Neuronal stem cell (in vitro differentiated cells): ENCODE measurements at regions not wholly inside any gene's neighbourhood (a gene's known extent, or its start where the extent isn't known, plus 50 kb on each side); places are given as distances from the start of the nearest gene placed in this dataset.

Source experiments
- DNase-seq: peaks from one replicate; pipeline ENCODE4 v3.0.0-alpha.2; 2013; ENCODE audit warnings: low spot score
- H2AFZ ChIP-seq: one replicate; pipeline ENCODE4 v1.6.1; 2013; ENCODE audit warnings: mild to moderate bottlenecking, low read length, inconsistent platforms
- H2AK5ac ChIP-seq: 2 replicates; pipeline ENCODE4 v1.6.1; 2013; ENCODE audit warnings: low read depth, mild to moderate bottlenecking, inconsistent platforms, low read length, moderate library complexity, mixed read lengths
- H2BK120ac ChIP-seq: 2 replicates; pipeline ENCODE4 v1.6.1; 2013; ENCODE audit warnings: low read depth, mild to moderate bottlenecking, inconsistent platforms, low read length, moderate library complexity, mixed read lengths
- H2BK12ac ChIP-seq: one replicate; pipeline ENCODE4 v1.6.1; 2013; ENCODE audit warnings: low read length, inconsistent platforms
- H2BK15ac ChIP-seq: 2 replicates; pipeline ENCODE4 v1.6.1; 2013; ENCODE audit warnings: mild to moderate bottlenecking, low read length, inconsistent platforms, mixed read lengths
- H2BK5ac ChIP-seq: one replicate; pipeline ENCODE4 v1.6.1; 2013; ENCODE audit warnings: inconsistent platforms, mild to moderate bottlenecking, low read length, moderate library complexity
- H3K14ac ChIP-seq: one replicate; pipeline ENCODE4 v1.6.1; 2013; ENCODE audit warnings: low read length, inconsistent platforms
- H3K18ac ChIP-seq: 2 replicates; pipeline ENCODE4 v1.6.1; 2013; ENCODE audit warnings: low read length, inconsistent platforms
- H3K23ac ChIP-seq: 2 replicates; pipeline ENCODE4 v1.6.1; 2013; ENCODE audit warnings: low read depth, mild to moderate bottlenecking, mixed read lengths, low read length, inconsistent platforms; ENCODE audit not compliant: poor library complexity
- H3K27ac ChIP-seq: replicated peaks from 3 replicates; pipeline ENCODE4 v1.5.1; 2013; ENCODE audit warnings: low read length, inconsistent platforms
- H3K27me3 ChIP-seq, 3 experiments: 2 replicates each; pipeline ENCODE4 v1.6.1; 2013; ENCODE audit warnings: low read length in 3 of 3, mild to moderate bottlenecking in 2 of 3, inconsistent platforms in 1 of 3, low read depth in 1 of 3, mixed read lengths in 1 of 3, moderate library complexity in 1 of 3; ENCODE audit not compliant: control insufficient read depth in 3 of 3, insufficient read depth in 3 of 3
- H3K36me3 ChIP-seq, 2 donors: replicated peaks in 1 of 2; 2 replicates each; pipeline ENCODE4 v1.6.1; 2013; ENCODE audit warnings: low read length in 2 of 2; ENCODE audit not compliant: control insufficient read depth in 2 of 2, insufficient read depth in 2 of 2
- H3K4ac ChIP-seq: 2 replicates; pipeline ENCODE4 v1.6.1; 2013; ENCODE audit warnings: inconsistent platforms, mild to moderate bottlenecking, low read length, moderate library complexity
- H3K4me1 ChIP-seq, 2 donors: 1 replicate in 1 of 2; 2 replicates in 1 of 2; pipeline ENCODE4 v1.6.1; 2013; ENCODE audit warnings: low read length in 2 of 2, low read depth in 1 of 2; ENCODE audit not compliant: control insufficient read depth in 2 of 2, insufficient read depth in 1 of 2
- H3K4me2 ChIP-seq: one replicate; pipeline ENCODE4 v1.6.1; 2013; ENCODE audit warnings: mild to moderate bottlenecking, low read length, inconsistent platforms; ENCODE audit not compliant: insufficient read depth, poor library complexity, severe bottlenecking
- H3K4me3 ChIP-seq, 2 donors: 2 replicates each; pipeline ENCODE4 v1.5.1; 2013; ENCODE audit warnings: low read length in 2 of 2, mild to moderate bottlenecking in 2 of 2, inconsistent platforms in 1 of 2, moderate library complexity in 1 of 2
- H3K79me1 ChIP-seq: one replicate; pipeline ENCODE4 v1.6.1; 2013; ENCODE audit warnings: low read depth, mild to moderate bottlenecking, inconsistent platforms, low read length, moderate library complexity
- H3K9ac ChIP-seq: one replicate; pipeline ENCODE4 v1.6.1; 2013; ENCODE audit warnings: mild to moderate bottlenecking, low read depth, low read length, inconsistent platforms; ENCODE audit not compliant: poor library complexity
- H3K9me3 ChIP-seq, 2 donors: replicated peaks in 1 of 2; 2 replicates each; pipeline versions ENCODE3 to v1.6.1; 2013; ENCODE audit warnings: low read length in 2 of 2, mild to moderate bottlenecking in 2 of 2, inconsistent platforms in 1 of 2, low read depth in 1 of 2, mixed read lengths in 1 of 2, moderate library complexity in 1 of 2; ENCODE audit not compliant: control insufficient read depth in 2 of 2, insufficient read depth in 1 of 2
- H4K8ac ChIP-seq: one replicate; pipeline ENCODE4 v1.6.1; 2013; ENCODE audit warnings: low read depth, mild to moderate bottlenecking, inconsistent platforms, low read length, moderate library complexity
- H4K91ac ChIP-seq: one replicate; pipeline ENCODE4 v1.6.1; 2013; ENCODE audit warnings: low read length, low read depth, mild to moderate bottlenecking, inconsistent platforms; ENCODE audit not compliant: poor library complexity
- WGBS, 2 donors: extraction: QIAGEN DNeasy Blood & Tissue Kit; methylation state at CpG; one replicate each; pipeline ENCODE4 v1.1.7; 2013; ENCODE audit warnings: missing lambda C conversion rate in 2 of 2, mixed read lengths in 1 of 2; ENCODE audit not compliant: insufficient read length in 2 of 2, insufficient replicate concordance in 1 of 2; ENCODE audit errors: extremely low coverage in 2 of 2; 5-methylcytosine and 5-hydroxymethylcytosine counted together

GRCh38 chr4:112842513-112842912 lies 205.6 kb downstream of the LARP7 start:
- no peak overlapping the region for H3K9ac ChIP-seq
- no peaks in the 10 kb centered on the region for H3K4me1 ChIP-seq
- H3K79me1 ChIP-seq = no peaks in the 10 kb centered on the region
- H2AFZ ChIP-seq = no peak overlapping the region
- no peak overlapping the region for H2AK5ac ChIP-seq
- no peak overlapping the region for H2BK15ac ChIP-seq
- no peak overlapping the region for H3K18ac ChIP-seq
- no peak overlapping the region for H3K4ac ChIP-seq
- peaks cover 0 to 2% of the 10 kb centered on the region in 2 donors for H3K9me3 ChIP-seq
- DNase-seq = no peak
- peaks cover 0 to 2% of the 10 kb centered on the region in 2 donors for H3K36me3 ChIP-seq
- no peak overlapping the region for H2BK120ac ChIP-seq
- no peak overlapping the region for H2BK5ac ChIP-seq
- H3K27me3 ChIP-seq = no peaks in the 10 kb centered on the region
- no peak overlapping the region for H3K23ac ChIP-seq
- no peak overlapping the region for H3K4me2 ChIP-seq
- no peak overlapping the region for H3K27ac ChIP-seq
- no peak overlapping the region for H4K8ac ChIP-seq
- no peak overlapping the region for H4K91ac ChIP-seq
- H3K4me3 ChIP-seq = no peak overlapping the region
- H3K14ac ChIP-seq = no peak overlapping the region
- WGBS, 2 donors = no CpG with 5 or more reads among the region's 10 CpGs
- H2BK12ac ChIP-seq = no peak overlapping the region

- Histone ChIP-seq H3K27me3 (no peaks in the 10 kb centered on the region), H3K27ac (no peak overlapping the region), H3K4me3 (no peak overlapping the region), H3K18ac (no peak overlapping the region), H3K9ac (no peak overlapping the region), H3K79me1 (no peaks in the 10 kb centered on the region), H3K9me3 (no peaks in the 10 kb centered on the region), H2AFZ (no peak overlapping the region), H3K14ac (no peak overlapping the region), H4K8ac (no peak overlapping the region), H3K36me3 (peaks cover 0 to 2% of the 10 kb centered on the region in 2 donors), H2BK15ac (no peak overlapping the region), H2BK12ac (no peak overlapping the region), H3K4me1 (no peaks in the 10 kb centered on the region), H3K4ac (no peak overlapping the region), H2AK5ac (no peak overlapping the region), H3K23ac (no peak overlapping the region), H4K91ac (no peak overlapping the region), H2BK120ac (no peak overlapping the region), H3K4me2 (no peak overlapping the region), H2BK5ac (no peak overlapping the region)
- DNase-seq = no peak
- WGBS, 2 donors = no CpG with 5 or more reads among the region's 3 CpGs
Observed at GRCh38 chr4:112845386-112845785, 204.1 kb upstream of the ANK2 start.

GRCh38 chr4:112847045-112847444 lies 202.4 kb upstream of the ANK2 start:
- Histone ChIP-seq H3K4ac (no peak overlapping the region), H3K9ac (no peak overlapping the region), H3K14ac (no peak overlapping the region), H3K18ac (no peak overlapping the region), H2AFZ (no peak overlapping the region), H2BK120ac (no peak overlapping the region), H2BK12ac (no peak overlapping the region), H3K23ac (no peak overlapping the region), H3K27me3 (no peaks in the 10 kb centered on the region), H2BK15ac (no peak overlapping the region), H2BK5ac (no peak overlapping the region), H3K27ac (no peak overlapping the region), H2AK5ac (no peak overlapping the region), H3K79me1 (no peaks in the 10 kb centered on the region), H3K4me2 (no peak overlapping the region), H3K9me3 (no peaks in the 10 kb centered on the region), H4K91ac (no peak overlapping the region), H3K36me3 (peaks cover 0 to 2% of the 10 kb centered on the region in 2 donors), H3K4me3 (no peak overlapping the region), H4K8ac (no peak overlapping the region), H3K4me1 (no peaks in the 10 kb centered on the region)
- no peak for DNase-seq
- no CpG with 5 or more reads among the region's 4 CpGs for WGBS, 2 donors

GRCh38 chr4:112847781-112848180 lies 201.7 kb upstream of the ANK2 start:
- DNase-seq = no peak
- Histone ChIP-seq H2BK15ac (no peak overlapping the region), H3K79me1 (no peaks in the 10 kb centered on the region), H3K36me3 (peaks cover 0 to 2% of the 10 kb centered on the region in 2 donors), H3K14ac (no peak overlapping the region), H3K27me3 (no peaks in the 10 kb centered on the region), H3K9me3 (no peaks in the 10 kb centered on the region), H2BK120ac (no peak overlapping the region), H3K23ac (no peak overlapping the region), H2BK5ac (no peak overlapping the region), H3K18ac (no peak overlapping the region), H3K27ac (no peak overlapping the region), H3K9ac (no peak overlapping the region), H2BK12ac (no peak overlapping the region), H2AK5ac (no peak overlapping the region), H2AFZ (no peak overlapping the region), H4K91ac (no peak overlapping the region), H3K4ac (no peak overlapping the region), H3K4me1 (no peaks in the 10 kb centered on the region), H3K4me2 (no peak overlapping the region), H4K8ac (no peak overlapping the region), H3K4me3 (no peak overlapping the region)
- no CpG with 5 or more reads among the region's 4 CpGs for WGBS, 2 donors
